ENCODE measurements at regions not wholly inside any gene's neighbourhood (a gene's known extent, or its start where the extent isn't known, plus 50 kb on each side); places are given as distances from the start of the nearest gene placed in this dataset.

GRCh38 chr13:91284335-91284734 is 63.2 kb upstream of the MIR17HG start:
- no peaks in the 10 kb centered on the region for H3K27me3 Mint-ChIP-seq (ENCODE audit: low read depth, poor library complexity)
- no peak for TF ChIP-seq CTCF (IDR thresholded peaks at IDR 0.05)
- no peak for DNase-seq
- peaks cover 8% of the 10 kb centered on the region for H3K9me3 Mint-ChIP-seq
- H3K4me3 Mint-ChIP-seq = no peak overlapping the region
- peaks cover 6% of the 10 kb centered on the region for H3K36me3 Mint-ChIP-seq (ENCODE audit: low read depth)
- no peak overlapping the region for H3K27ac Mint-ChIP-seq
- peaks cover 6% of the 10 kb centered on the region for H3K4me1 Mint-ChIP-seq

- Mint-ChIP-seq H3K36me3 (ENCODE audit: low read depth) (peaks cover 6% of the 10 kb centered on the region), H3K4me1 (peaks cover 21% of the 10 kb centered on the region), H3K4me3 (no peak overlapping the region), H3K27ac (no peak overlapping the region), H3K27me3 (ENCODE audit: low read depth, poor library complexity) (no peaks in the 10 kb centered on the region), H3K9me3 (peaks cover 12% of the 10 kb centered on the region)
- no peak for DNase-seq
- TF ChIP-seq CTCF (IDR thresholded peaks at IDR 0.05) = no peak
Observed at GRCh38 chr13:91286317-91286716, 61.2 kb upstream of the MIR17HG start.

- TF ChIP-seq CTCF (IDR thresholded peaks at IDR 0.05) = no peak
- peaks cover 31% of the 10 kb centered on the region for H3K4me1 Mint-ChIP-seq
- H3K36me3 Mint-ChIP-seq (ENCODE audit: low read depth) = peaks cover 6% of the 10 kb centered on the region
- no peaks in the 10 kb centered on the region for H3K27me3 Mint-ChIP-seq (ENCODE audit: low read depth, poor library complexity)
- H3K9me3 Mint-ChIP-seq = peaks cover 12% of the 10 kb centered on the region
- H3K27ac Mint-ChIP-seq = peak overlapping the region; percentile 23
- DNase-seq = no peak
- no peak overlapping the region for H3K4me3 Mint-ChIP-seq
Observed at GRCh38 chr13:91291078-91291477, 56.4 kb upstream of the MIR17HG start.

- DNase-seq = no peak
- no peaks in the 10 kb centered on the region for H3K27me3 Mint-ChIP-seq (ENCODE audit: low read depth, poor library complexity)
- no peak for TF ChIP-seq CTCF (IDR thresholded peaks at IDR 0.05)
- no peak overlapping the region for H3K4me3 Mint-ChIP-seq
- H3K36me3 Mint-ChIP-seq (ENCODE audit: low read depth) = peaks cover 6% of the 10 kb centered on the region
- H3K4me1 Mint-ChIP-seq = peaks cover 25% of the 10 kb centered on the region
- H3K27ac Mint-ChIP-seq = no peak overlapping the region
- peaks cover 12% of the 10 kb centered on the region for H3K9me3 Mint-ChIP-seq
Observed at GRCh38 chr13:91292630-91293221, 54.8 kb upstream of the MIR17HG start.

GRCh38 chr13:91295712-91296410 is 51.6 kb upstream of the MIR17HG start:
- Mint-ChIP-seq H3K4me1 (peaks cover 14% of the 10 kb centered on the region), H3K4me3 (no peak overlapping the region), H3K9me3 (no peaks in the 10 kb centered on the region), H3K27me3 (ENCODE audit: low read depth, poor library complexity) (no peaks in the 10 kb centered on the region), H3K27ac (peak overlapping the region; percentile 32), H3K36me3 (ENCODE audit: low read depth) (no peaks in the 10 kb centered on the region)
- TF ChIP-seq CTCF (IDR thresholded peaks at IDR 0.05) = no peak
- DNase-seq = no peak

GRCh38 chr13:91297503-91297902 is 50.0 kb upstream of the MIR17HG start:
- Mint-ChIP-seq H3K4me1 (peaks cover 3% of the 10 kb centered on the region), H3K36me3 (ENCODE audit: low read depth) (no peaks in the 10 kb centered on the region), H3K27ac (no peak overlapping the region), H3K9me3 (no peaks in the 10 kb centered on the region), H3K27me3 (ENCODE audit: low read depth, poor library complexity) (no peaks in the 10 kb centered on the region), H3K4me3 (no peak overlapping the region)
- DNase-seq = no peak
- TF ChIP-seq CTCF (IDR thresholded peaks at IDR 0.05) = no peak
